ENCODE measurements at regions not wholly inside any gene's neighbourhood (a gene's known extent, or its start where the extent isn't known, plus 50 kb on each side); places are given as distances from the start of the nearest gene placed in this dataset.

GRCh38 chr22:49168219-49168813 is 659.4 kb downstream of the BRD1 start:
- H3K27ac ChIP-seq = no peak overlapping the region
- TF ChIP-seq CTCF (IDR thresholded peaks at IDR 0.05) = no peak
- no peak for TF ChIP-seq ZFX (IDR thresholded peaks at IDR 0.05; ENCODE audit: borderline replicate concordance)

GRCh38 chr22:49166746-49167145 is 660.9 kb downstream of the BRD1 start:
- no peak overlapping the region for H3K27ac ChIP-seq
- TF ChIP-seq CTCF (IDR thresholded peaks at IDR 0.05) (no peak), ZFX (IDR thresholded peaks at IDR 0.05; ENCODE audit: borderline replicate concordance) (no peak)

GRCh38 chr22:49166211-49166610 is 661.5 kb downstream of the BRD1 start:
- TF ChIP-seq ZFX (IDR thresholded peaks at IDR 0.05; ENCODE audit: borderline replicate concordance) (no peak), CTCF (IDR thresholded peaks at IDR 0.05) (no peak)
- no peak overlapping the region for H3K27ac ChIP-seq

- TF ChIP-seq CTCF (IDR thresholded peaks at IDR 0.05) (no peak), ZFX (IDR thresholded peaks at IDR 0.05; ENCODE audit: borderline replicate concordance) (no peak)
Observed at GRCh38 chr22:49164773-49165320, 662.8 kb downstream of the BRD1 start.

GRCh38 chr22:49163960-49164690 is 663.5 kb downstream of the BRD1 start:
- no peak for TF ChIP-seq ZFX (IDR thresholded peaks at IDR 0.05; ENCODE audit: borderline replicate concordance)
- TF ChIP-seq CTCF (IDR thresholded peaks at IDR 0.05) = no peak
- H3K27ac ChIP-seq = no peak overlapping the region

More at GRCh38 chr22:49164773-49165320, 662.8 kb downstream of the BRD1 start:
- no peak overlapping the region for H3K27ac ChIP-seq

GRCh38 chr22:49163258-49163959 is 664.3 kb downstream of the BRD1 start:
- no peak for TF ChIP-seq CTCF (IDR thresholded peaks at IDR 0.05)
- no peak for TF ChIP-seq ZFX (IDR thresholded peaks at IDR 0.05; ENCODE audit: borderline replicate concordance)
- no peak overlapping the region for H3K27ac ChIP-seq
